RWPE1 (cell line): ENCODE measurements at regions not wholly inside any gene's neighbourhood (a gene's known extent, or its start where the extent isn't known, plus 50 kb on each side); places are given as distances from the start of the nearest gene placed in this dataset.

Source experiments
- CTCF ChIA-PET: fragments of 350-600 bp; sonication (Branson Sonifier 250); formaldehyde crosslinking; extraction: SDS; loops from one replicate; lab custom pipeline; 2021; lab: Yijun Ruan, JAX
- POLR2A ChIA-PET: fragments of 400-600 bp; formaldehyde crosslinking; extraction: SDS; loops from one replicate; lab custom pipeline; 2020; ENCODE audit warnings: antibody characterized with exemption; ENCODE audit not compliant: low non-redundant PET; lab: Yijun Ruan, JAX
- DNase-seq: peaks from one replicate; pipeline ENCODE4 v3.0.0; 2012; ENCODE audit warnings: low spot score
- H3K27ac ChIP-seq: fragments of 450-650 bp; 2 replicates; pipeline ENCODE4 v1.5.1; 2017
- TF ChIP-seq, protein P1 (sequence below): fragments of 450-650 bp; conservative IDR thresholded peaks from 2 replicates; pipeline ENCODE4 v1.5.1; 2017; ENCODE audit warnings: low read depth, mild to moderate bottlenecking

GRCh38 chrX:68919707-68920106 is 90.9 kb downstream of the EFNB1 start:
- no peak overlapping the region for H3K27ac ChIP-seq
- POLR2A ChIA-PET = no interaction called here
- DNase-seq = no peak
- CTCF ChIA-PET = no interaction called here
- TF ChIP-seq, protein P1, sequence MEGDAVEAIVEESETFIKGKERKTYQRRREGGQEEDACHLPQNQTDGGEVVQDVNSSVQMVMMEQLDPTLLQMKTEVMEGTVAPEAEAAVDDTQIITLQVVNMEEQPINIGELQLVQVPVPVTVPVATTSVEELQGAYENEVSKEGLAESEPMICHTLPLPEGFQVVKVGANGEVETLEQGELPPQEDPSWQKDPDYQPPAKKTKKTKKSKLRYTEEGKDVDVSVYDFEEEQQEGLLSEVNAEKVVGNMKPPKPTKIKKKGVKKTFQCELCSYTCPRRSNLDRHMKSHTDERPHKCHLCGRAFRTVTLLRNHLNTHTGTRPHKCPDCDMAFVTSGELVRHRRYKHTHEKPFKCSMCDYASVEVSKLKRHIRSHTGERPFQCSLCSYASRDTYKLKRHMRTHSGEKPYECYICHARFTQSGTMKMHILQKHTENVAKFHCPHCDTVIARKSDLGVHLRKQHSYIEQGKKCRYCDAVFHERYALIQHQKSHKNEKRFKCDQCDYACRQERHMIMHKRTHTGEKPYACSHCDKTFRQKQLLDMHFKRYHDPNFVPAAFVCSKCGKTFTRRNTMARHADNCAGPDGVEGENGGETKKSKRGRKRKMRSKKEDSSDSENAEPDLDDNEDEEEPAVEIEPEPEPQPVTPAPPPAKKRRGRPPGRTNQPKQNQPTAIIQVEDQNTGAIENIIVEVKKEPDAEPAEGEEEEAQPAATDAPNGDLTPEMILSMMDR = no peak

DNA sequence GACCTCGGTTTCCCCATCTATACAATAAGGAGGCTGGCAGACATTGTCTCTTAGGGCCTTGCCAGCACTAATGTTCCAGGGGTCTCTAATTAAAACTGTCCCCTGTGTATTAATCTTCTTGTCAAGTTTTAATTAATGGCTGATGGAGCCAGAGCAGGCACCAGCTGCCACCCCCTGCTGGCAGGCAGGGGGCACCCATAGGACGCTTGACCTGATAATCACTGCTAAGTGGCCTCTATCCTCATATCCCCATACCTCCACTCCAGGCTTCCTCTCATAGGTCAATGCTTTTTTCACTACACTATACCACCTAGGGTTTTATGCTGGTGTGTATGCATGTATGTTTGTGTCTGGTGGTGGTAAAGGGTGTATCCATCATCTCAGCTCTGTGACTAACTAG is 89.4 kb downstream of the EFNB1 start:
- TF ChIP-seq, protein P1 = no peak
- ChIA-PET CTCF (no interaction called here), POLR2A (no interaction called here)
- no peak for DNase-seq
- H3K27ac ChIP-seq = no peak overlapping the region

- ChIA-PET POLR2A (no interaction called here), CTCF (no interaction called here)
- no peak for DNase-seq
- TF ChIP-seq, protein P1 = no peak
- no peak overlapping the region for H3K27ac ChIP-seq
Measured at GRCh38 chrX:68917799-68918198, 89.0 kb downstream of the EFNB1 start.

DNA sequence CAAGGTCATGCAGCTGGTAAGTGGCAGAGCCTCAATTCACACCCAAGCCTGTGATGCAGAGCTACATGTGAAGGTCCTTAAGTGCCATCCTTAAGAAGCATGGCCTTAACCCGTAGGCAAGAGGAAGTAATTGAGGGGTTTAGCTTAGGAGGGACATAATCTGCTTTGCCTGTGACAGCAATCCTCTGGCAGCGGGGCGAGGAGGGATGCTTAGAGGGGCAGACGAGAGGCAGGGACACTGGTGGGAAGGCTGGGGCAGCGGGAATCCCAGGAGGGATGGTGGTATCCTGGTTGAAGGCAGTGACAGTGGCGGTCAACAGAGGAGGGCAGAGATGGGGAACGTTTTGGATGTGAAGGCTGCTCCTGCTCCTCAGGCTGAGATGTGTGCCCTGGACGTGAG is 88.1 kb downstream of the EFNB1 start:
- TF ChIP-seq, protein P1 = no peak
- ChIA-PET CTCF (no interaction called here), POLR2A (no interaction called here)
- H3K27ac ChIP-seq = no peak overlapping the region
- DNase-seq = no peak

DNA sequence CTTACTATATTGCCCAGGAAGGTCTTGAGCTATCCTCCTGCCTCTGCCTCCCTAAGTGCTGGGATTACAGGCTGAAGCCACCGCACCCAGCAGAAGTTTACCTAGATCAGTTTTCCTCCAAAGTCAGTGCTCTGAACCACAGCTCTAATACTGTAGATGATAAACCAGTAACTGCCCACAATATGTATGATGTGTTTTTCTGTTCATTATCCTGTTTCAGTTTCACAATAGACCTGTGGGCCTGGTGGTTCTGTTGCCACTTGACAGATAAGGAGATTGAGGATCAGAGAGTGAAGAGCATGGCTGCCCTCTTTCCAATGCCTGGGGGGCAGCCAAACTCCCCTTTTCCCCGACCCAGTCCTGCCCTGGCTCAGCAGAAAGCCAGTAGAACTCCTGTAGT is 87.0 kb downstream of the EFNB1 start:
- ChIA-PET POLR2A (no interaction called here), CTCF (interaction anchor here (0.6 kb wide), 1 partner anchor 190 kb away, joined by 3 read pairs; no protein-coding TSS in a partner anchor)
- no peak for DNase-seq
- no peak overlapping the region for H3K27ac ChIP-seq
- TF ChIP-seq, protein P1 = no peak

GRCh38 chrX:68914479-68914946 is 85.7 kb downstream of the EFNB1 start:
- ChIA-PET CTCF (no interaction called here), POLR2A (no interaction called here)
- TF ChIP-seq, protein P1 = no peak
- DNase-seq = no peak
- H3K27ac ChIP-seq = no peak overlapping the region

- H3K27ac ChIP-seq = no peak overlapping the region
- TF ChIP-seq, protein P1 = no peak
- DNase-seq = no peak
- POLR2A ChIA-PET = no interaction called here
- CTCF ChIA-PET = no interaction called here
Measured at GRCh38 chrX:68913249-68913547, 84.4 kb downstream of the EFNB1 start.
